GM23338 (cell line): ENCODE measurements at regions not wholly inside any gene's neighbourhood (a gene's known extent, or its start where the extent isn't known, plus 50 kb on each side); places are given as distances from the start of the nearest gene placed in this dataset.
A peak's percentile ranks its signal among the peaks of the same experiment; 100 is the strongest.

Source experiments
- ATAC-seq: fragments of 200-7000 bp; cut with Tn5 transposase; 3 replicates; pipeline ENCODE4 v1.9.1; 2020
- DNase-seq: peaks from one replicate; pipeline ENCODE4 v3.0.0-alpha.2; 2015; ENCODE audit warnings: low spot score
- H2AFZ ChIP-seq: fragments of 200-600 bp; sonication (generic); 2 replicates; pipeline ENCODE4 v1.8.0; 2016; ENCODE audit warnings: antibody characterized with exemption, mild to moderate bottlenecking, moderate library complexity
- H3F3A ChIP-seq: fragments of 200-600 bp; sonication (generic); replicated peaks from 2 replicates; pipeline ENCODE4 v1.8.0; 2017; ENCODE audit warnings: antibody characterized with exemption, mixed run types, low read depth
- H3K27ac ChIP-seq: fragments of 200-600 bp; sonication (generic); 2 replicates; pipeline ENCODE4 v1.6.1; 2016; ENCODE audit warnings: low read depth
- H3K27me3 ChIP-seq: fragments of 200-600 bp; sonication (generic); 2 replicates; pipeline ENCODE4 v1.8.0; 2016; ENCODE audit warnings: mild to moderate bottlenecking, mixed run types, moderate library complexity; ENCODE audit not compliant: insufficient read depth
- H3K36me3 ChIP-seq: fragments of 200-600 bp; sonication (generic); 2 replicates; pipeline ENCODE4 v1.8.0; 2016; ENCODE audit warnings: mild to moderate bottlenecking; ENCODE audit not compliant: insufficient read depth
- H3K4me1 ChIP-seq: fragments of 200-600 bp; sonication (generic); 2 replicates; pipeline ENCODE4 v1.8.0; 2016; ENCODE audit warnings: mild to moderate bottlenecking, moderate library complexity; ENCODE audit not compliant: insufficient read depth
- H3K4me2 ChIP-seq: fragments of 200-600 bp; sonication (generic); 2 replicates; pipeline ENCODE4 v1.7.1; 2017; ENCODE audit warnings: mixed run types
- H3K4me3 ChIP-seq: fragments of 200-600 bp; sonication (generic); 2 replicates; pipeline ENCODE4 v1.6.1; 2016; ENCODE audit warnings: mixed run types
- H3K79me2 ChIP-seq: fragments of 200-600 bp; sonication (generic); replicated peaks from 2 replicates; pipeline ENCODE4 v1.8.0; 2017; ENCODE audit warnings: mild to moderate bottlenecking; ENCODE audit not compliant: insufficient read depth
- H3K9me2 ChIP-seq: fragments of 200-600 bp; sonication (generic); 2 replicates; pipeline ENCODE4 v1.8.0; 2017; ENCODE audit not compliant: insufficient read depth
- H4K20me1 ChIP-seq: fragments of 200-600 bp; sonication (generic); replicated peaks from 2 replicates; pipeline ENCODE4 v1.8.0; 2017; ENCODE audit warnings: mild to moderate bottlenecking; ENCODE audit not compliant: insufficient read depth
- H3K27ac Mint-ChIP-seq: 2 replicates; pipeline ENCODE4 v1.8.0; 2020; ENCODE audit warnings: inconsistent platforms, mild to moderate bottlenecking, moderate library complexity, mixed read lengths
- H3K27me3 Mint-ChIP-seq: 3 replicates; pipeline ENCODE4 v1.8.0; 2022; ENCODE audit warnings: low read depth, mild to moderate bottlenecking, moderate library complexity, mixed read lengths, inconsistent platforms; ENCODE audit not compliant: insufficient read depth, poor library complexity
- H3K36me3 Mint-ChIP-seq: 3 replicates; pipeline ENCODE4 v1.8.0; 2021; ENCODE audit warnings: low read depth, mild to moderate bottlenecking, inconsistent platforms, moderate library complexity, mixed read lengths
- H3K4me1 Mint-ChIP-seq: 3 replicates; pipeline ENCODE4 v1.8.0; 2020; ENCODE audit warnings: mild to moderate bottlenecking, inconsistent platforms, mixed read lengths
- H3K4me3 Mint-ChIP-seq: 3 replicates; pipeline ENCODE4 v1.8.0; 2021; ENCODE audit warnings: moderate library complexity, mild to moderate bottlenecking, inconsistent platforms, mixed read lengths
- H3K9me3 Mint-ChIP-seq: 3 replicates; pipeline ENCODE4 v1.8.0; 2020; ENCODE audit warnings: moderate library complexity, mild to moderate bottlenecking, inconsistent platforms, mixed read lengths
- CREB1 ChIP-seq: fragments of 250-450 bp; sonication (Bioruptor Pico); IDR thresholded peaks from 2 replicates; pipeline ENCODE4 v1.5.0; 2020; ENCODE audit warnings: low read depth, mild to moderate bottlenecking, moderate library complexity
- CTCF ChIP-seq, 2 experiments: fragments of 200-600 bp in 1 of 2; sonication (generic) in 1 of 2; conservative IDR thresholded peaks; 2 replicates each; pipeline versions ENCODE4 v1.5.1 to v1.6.1; 2016 to 2017; ENCODE audit warnings: antibody characterized with exemption in 2 of 2, low read depth in 2 of 2, mild to moderate bottlenecking in 2 of 2, moderate library complexity in 1 of 2
- ETS1 ChIP-seq: IDR thresholded peaks from 2 replicates; pipeline ENCODE4 v1.6.1; 2016; ENCODE audit warnings: antibody characterized with exemption
- EZH2phosphoT487 ChIP-seq: fragments of 200-600 bp; sonication (generic); IDR thresholded peaks from one replicate; pipeline ENCODE4 v1.8.1; 2018; ENCODE audit warnings: antibody characterized with exemption; ENCODE audit not compliant: unreplicated experiment
- JUNB ChIP-seq: IDR thresholded peaks from one replicate; pipeline ENCODE4 v1.6.1; 2016; ENCODE audit warnings: antibody characterized with exemption; ENCODE audit not compliant: unreplicated experiment
- NANOG ChIP-seq: IDR thresholded peaks from 2 replicates; pipeline ENCODE4 v1.6.1; 2016; ENCODE audit warnings: antibody characterized with exemption, borderline replicate concordance
- REST ChIP-seq: IDR thresholded peaks from one replicate; pipeline ENCODE4 v1.6.1; 2018; ENCODE audit warnings: antibody characterized with exemption; ENCODE audit not compliant: unreplicated experiment

DNA sequence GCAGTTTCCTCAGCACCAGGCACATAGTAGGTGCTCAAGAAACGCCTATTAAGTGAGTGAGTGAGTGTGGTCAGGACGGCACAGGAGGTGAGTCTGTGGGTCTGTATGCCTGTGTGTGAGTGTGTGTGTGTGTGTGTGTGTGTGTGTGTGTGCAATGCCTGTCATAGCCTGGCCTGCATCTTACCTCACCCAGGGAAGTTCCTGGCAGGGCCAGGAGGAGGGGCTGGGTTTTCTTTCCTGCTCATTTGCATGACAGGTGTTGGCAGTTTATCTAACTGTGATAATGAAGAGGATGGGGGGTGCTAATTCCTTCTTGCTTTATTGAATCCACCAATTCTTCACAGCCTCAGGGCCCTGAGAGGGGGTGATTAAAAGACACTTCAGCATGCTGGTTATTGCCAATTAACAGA is 146.7 kb upstream of the MLN start:
- peaks cover 24% of the 10 kb centered on the region for H3K27me3 Mint-ChIP-seq
- H3K4me3 Mint-ChIP-seq = no peak overlapping the region

More for the DNA sequence above, 146.7 kb upstream of the MLN start:
- peak; percentile 70 for DNase-seq
- Histone ChIP-seq H3K27me3 (no peaks in the 10 kb centered on the region), H3K4me3 (no peak overlapping the region), H3K79me2 (no peaks in the 10 kb centered on the region), H3K27ac (no peak overlapping the region), H3K9me2 (no peaks in the 10 kb centered on the region), H3K4me2 (peak overlapping the region; percentile 60), H3K36me3 (no peaks in the 10 kb centered on the region), H3F3A (no peaks in the 10 kb centered on the region), H4K20me1 (no peaks in the 10 kb centered on the region), H2AFZ (no peak overlapping the region), H3K4me1 (peaks cover 5% of the 10 kb centered on the region)
- H3K27ac Mint-ChIP-seq = no peak overlapping the region
- ATAC-seq = peak; percentile 76
- no peaks in the 10 kb centered on the region for H3K36me3 Mint-ChIP-seq
- H3K4me1 Mint-ChIP-seq = peaks cover 33% of the 10 kb centered on the region
- no peaks in the 10 kb centered on the region for H3K9me3 Mint-ChIP-seq
- no peak for TF ChIP-seq REST
- no peak for TF ChIP-seq ETS1
- no peak for TF ChIP-seq JUNB
- no peak for TF ChIP-seq NANOG
- no peak for TF ChIP-seq EZH2phosphoT487
- TF ChIP-seq CTCF (conservative IDR thresholded peaks at IDR 0.05; ENCODE audit: low read depth in 2 of 2) = no peak
- no peak for TF ChIP-seq CREB1 (CRISPR knock-in tag)
